ENCODE measurements at regions not wholly inside any gene's neighbourhood (a gene's known extent, or its start where the extent isn't known, plus 50 kb on each side); places are given as distances from the start of the nearest gene placed in this dataset.

- no peak for TF ChIP-seq CTCF (IDR thresholded peaks at IDR 0.05)
- DNase-seq, result no peak
- Histone ChIP-seq H3K36me3 (no peaks in the 10 kb centered on the region), H3K27me3 (no peaks in the 10 kb centered on the region), H3K4me1 (peaks cover 0 to 28% (median 22%) of the 10 kb centered on the region in 4 donors), H3K4me3 (no peak overlapping the region), H3K9me3 (no peaks in the 10 kb centered on the region), H3K27ac (no peak overlapping the region)
- intact Hi-C loops (cut with DNase I; ENCODE audit: low total_unique reads), result no loop called here
These were observed 167.0 kb downstream of the ASB1 start for GRCh38 chr2:238593678-238594077.

GRCh38 chr2:238594796-238595749, 168.3 kb downstream of the ASB1 start:
- intact Hi-C loops (cut with DNase I; ENCODE audit: low total_unique reads), result no loop called here
- peak overlapping the region in 1 of 2 donors; percentile 61 for H3K27ac ChIP-seq
- H3K27me3 ChIP-seq, result no peaks in the 10 kb centered on the region
- no peaks in the 10 kb centered on the region for H3K36me3 ChIP-seq
- peaks cover 0 to 28% (median 22%) of the 10 kb centered on the region in 4 donors for H3K4me1 ChIP-seq
- no peak overlapping the region for H3K4me3 ChIP-seq
- TF ChIP-seq CTCF (IDR thresholded peaks at IDR 0.05), result no peak
- peak in 1 of 2 donors; percentile 51 for DNase-seq
- no peaks in the 10 kb centered on the region for H3K9me3 ChIP-seq

- Histone ChIP-seq H3K4me3 (no peak overlapping the region), H3K27me3 (no peaks in the 10 kb centered on the region), H3K4me1 (peaks cover 0 to 29% (median 22%) of the 10 kb centered on the region in 4 donors), H3K36me3 (no peaks in the 10 kb centered on the region), H3K27ac (peak overlapping the region; percentile 61 to 72), H3K9me3 (no peaks in the 10 kb centered on the region)
- TF ChIP-seq CTCF (IDR thresholded peaks at IDR 0.05), result no peak
- peak in 1 of 2 donors; percentile 50 for DNase-seq
- intact Hi-C loops (cut with DNase I; ENCODE audit: low total_unique reads), result no loop called here
These were observed 169.2 kb downstream of the ASB1 start for GRCh38 chr2:238595750-238596570.

DNA sequence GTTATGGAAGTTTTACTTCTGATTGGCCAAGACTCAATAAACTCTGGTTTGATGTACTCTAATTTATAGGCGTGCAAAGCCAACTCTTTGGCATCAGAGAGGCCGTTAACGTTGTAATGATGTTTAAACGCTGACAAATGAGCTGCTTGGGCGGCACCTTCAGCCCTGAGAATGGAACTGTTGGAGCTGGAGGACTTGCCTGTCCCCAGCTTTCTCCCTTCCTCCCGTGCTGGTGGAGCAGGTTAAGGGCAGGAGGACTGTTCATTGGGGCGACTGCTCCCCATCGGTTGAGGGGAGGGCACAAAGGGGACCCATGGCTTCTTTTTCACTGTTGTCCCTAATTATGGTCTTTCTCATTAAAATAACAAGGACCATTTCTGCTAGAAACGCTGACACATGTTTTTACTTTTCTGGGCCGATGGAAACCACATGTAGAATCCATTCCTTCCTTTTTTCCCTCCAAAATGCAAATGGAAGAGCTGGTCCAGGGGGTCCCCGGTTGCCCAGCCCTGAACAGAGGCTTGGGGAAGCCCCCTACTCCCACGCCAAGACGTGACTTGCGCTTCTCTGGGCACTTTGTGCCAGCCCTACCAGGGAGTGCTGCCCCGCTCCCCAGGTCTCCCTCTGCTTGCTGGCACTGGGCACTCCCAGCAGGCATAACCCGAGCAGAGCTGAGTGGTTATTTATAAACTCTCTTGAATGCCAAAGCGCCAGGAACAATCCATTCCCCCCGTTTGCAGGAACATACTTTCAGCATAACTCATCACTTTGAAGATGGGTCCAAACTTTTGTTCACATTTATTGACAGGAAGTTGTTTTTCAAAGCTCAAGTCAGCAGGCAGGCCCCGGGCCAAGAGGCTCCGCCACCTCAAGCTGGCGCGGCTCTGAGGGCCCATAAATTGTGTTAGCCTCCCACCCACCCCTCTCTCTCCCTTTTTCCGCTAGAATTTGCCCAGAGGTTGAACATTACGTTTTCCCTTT, 170.1 kb downstream of the ASB1 start:
- H3K4me1 ChIP-seq, result peaks cover 0 to 38% (median 31%) of the 10 kb centered on the region in 4 donors
- no peak for TF ChIP-seq CTCF (IDR thresholded peaks at IDR 0.05)
- no peaks in the 10 kb centered on the region for H3K27me3 ChIP-seq
- DNase-seq, result peak; percentile 66 to 81
- intact Hi-C loops (cut with DNase I; ENCODE audit: low total_unique reads), result no loop called here
- H3K27ac ChIP-seq, result peak overlapping the region; percentile 61 to 72
- H3K4me3 ChIP-seq, result no peak overlapping the region
- H3K36me3 ChIP-seq, result no peaks in the 10 kb centered on the region
- H3K9me3 ChIP-seq, result no peaks in the 10 kb centered on the region
